Stomach (tissue), 4 donors: ENCODE measurements at regions not wholly inside any gene's neighbourhood (a gene's known extent, or its start where the extent isn't known, plus 50 kb on each side); places are given as distances from the start of the nearest gene placed in this dataset.
"Not testable (repeated sequence)": the region's sequence is repeated elsewhere in the genome, so short reads cannot be mapped to it uniquely, and the experiment has no call there.

Source experiments
- CTCF ChIP-seq, 7 experiments: fragments of 450-650 bp in 4 of 7; fragments of 200-600 bp in 3 of 7; sonication (generic) in 3 of 7; IDR thresholded peaks; one replicate each; pipeline ENCODE4 v1.5.1; 2016 to 2019; ENCODE audit warnings: antibody characterized with exemption in 7 of 7, control low read depth in 2 of 7, mild to moderate bottlenecking in 1 of 7
- EP300 ChIP-seq: sonication (generic); formaldehyde crosslinking; IDR thresholded peaks from one replicate; pipeline ENCODE4 v1.6.1; 2017; ENCODE audit warnings: antibody characterized with exemption
- POLR2A ChIP-seq, 4 donors: fragments of 450-650 bp; IDR thresholded peaks; one replicate each; pipeline ENCODE4 v1.6.1; 2016; ENCODE audit warnings: antibody characterized with exemption in 4 of 4, control low read depth in 2 of 4, mild to moderate bottlenecking in 1 of 4, moderate library complexity in 1 of 4

GRCh38 chr2:87246066-87246717 lies 224.5 kb upstream of the PLGLB1 start:
- TF ChIP-seq CTCF (IDR thresholded peaks at IDR 0.05); POLR2A (IDR thresholded peaks at IDR 0.05); EP300: not testable (repeated sequence)
